Activated CD4-positive, CD25-positive, alpha-beta regulatory T cell treated with anti-CD3 and anti-CD28 coated beads, Interleukin-2, amount 50 U/mL, for 72 hours (primary cell): ENCODE measurements at regions not wholly inside any gene's neighbourhood (a gene's known extent, or its start where the extent isn't known, plus 50 kb on each side); places are given as distances from the start of the nearest gene placed in this dataset.
"Not testable (repeated sequence)": the region's sequence is repeated elsewhere in the genome, so short reads cannot be mapped to it uniquely, and the experiment has no call there.

Experiments used
- DNase-seq: peaks from one replicate; pipeline ENCODE4 v3.0.0; 2021

- DNase-seq = no peak
These were observed 871.8 kb upstream of the SORCS1 start for GRCh38 chr10:108036265-108036664.

- no peak for DNase-seq
These were observed 870.3 kb upstream of the SORCS1 start for GRCh38 chr10:108034829-108035228.

GRCh38 chr10:108033518-108033917, 869.0 kb upstream of the SORCS1 start:
- not testable (repeated sequence) for DNase-seq

GRCh38 chr10:108031505-108031904, 867.0 kb upstream of the SORCS1 start:
- no peak for DNase-seq

GRCh38 chr10:108014902-108015177, 850.3 kb upstream of the SORCS1 start:
- no peak for DNase-seq

- no peak for DNase-seq
These were observed 849.8 kb upstream of the SORCS1 start for GRCh38 chr10:108014145-108014901.

- no peak for DNase-seq
These were observed 841.1 kb upstream of the SORCS1 start for GRCh38 chr10:108005627-108006026.

- DNase-seq = no peak
These were observed 839.1 kb upstream of the SORCS1 start for GRCh38 chr10:108003576-108003975.

GRCh38 chr10:108003061-108003460, 838.6 kb upstream of the SORCS1 start:
- DNase-seq = no peak

- DNase-seq = no peak
These were observed 835.9 kb upstream of the SORCS1 start for GRCh38 chr10:108000365-108000764.

- DNase-seq = no peak
These were observed 830.2 kb upstream of the SORCS1 start for GRCh38 chr10:107994621-107995270.

GRCh38 chr10:107986571-107986970, 822.1 kb upstream of the SORCS1 start:
- no peak for DNase-seq

GRCh38 chr10:107984581-107984980, 820.1 kb upstream of the SORCS1 start:
- no peak for DNase-seq

GRCh38 chr10:107984149-107984548, 819.6 kb upstream of the SORCS1 start:
- DNase-seq = no peak

- no peak for DNase-seq
These were observed 813.9 kb upstream of the SORCS1 start for GRCh38 chr10:107978455-107978854.

- no peak for DNase-seq
These were observed 807.5 kb upstream of the SORCS1 start for GRCh38 chr10:107971973-107972372.

- DNase-seq = no peak
These were observed 806.9 kb upstream of the SORCS1 start for GRCh38 chr10:107971411-107971810.

- DNase-seq = no peak
These were observed 806.0 kb upstream of the SORCS1 start for GRCh38 chr10:107970512-107970911.

- DNase-seq = no peak
These were observed 805.4 kb upstream of the SORCS1 start for GRCh38 chr10:107969936-107970335.

GRCh38 chr10:107966826-107967225, 802.3 kb upstream of the SORCS1 start:
- no peak for DNase-seq

GRCh38 chr10:107952649-107953556, 788.4 kb upstream of the SORCS1 start:
- DNase-seq = no peak

GRCh38 chr10:107950411-107951062, 786.0 kb upstream of the SORCS1 start:
- not testable (repeated sequence) for DNase-seq

GRCh38 chr10:107942826-107943225, 778.3 kb upstream of the SORCS1 start:
- DNase-seq = no peak
